HG03571 (cell line): ENCODE measurements at regions not wholly inside any gene's neighbourhood (a gene's known extent, or its start where the extent isn't known, plus 50 kb on each side); places are given as distances from the start of the nearest gene placed in this dataset.

ENCODE experiments used
- ATAC-seq: cut with Tn5 transposase; IDR thresholded peaks from one replicate; pipeline ENCODE4 v1.9.1; 2021; ENCODE audit not compliant: unreplicated experiment

DNA sequence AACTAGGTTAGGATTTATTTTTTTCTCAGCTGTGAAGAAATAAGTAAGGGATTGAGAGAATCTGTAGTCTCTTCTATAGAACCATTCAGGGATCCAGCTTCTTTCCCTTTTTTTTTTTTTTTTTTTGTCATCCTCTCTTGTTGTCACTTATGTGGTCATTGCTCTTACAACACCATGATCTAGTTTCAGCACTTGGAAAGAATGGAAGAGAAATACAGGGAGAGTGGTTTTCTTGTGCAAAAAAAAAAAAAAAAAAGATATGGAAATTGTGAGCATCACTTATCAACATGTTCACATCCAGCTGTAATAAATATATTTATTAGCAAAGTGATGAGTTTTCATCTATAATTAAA is 599.3 kb downstream of the SLC6A15 start:
- no peak for ATAC-seq

DNA sequence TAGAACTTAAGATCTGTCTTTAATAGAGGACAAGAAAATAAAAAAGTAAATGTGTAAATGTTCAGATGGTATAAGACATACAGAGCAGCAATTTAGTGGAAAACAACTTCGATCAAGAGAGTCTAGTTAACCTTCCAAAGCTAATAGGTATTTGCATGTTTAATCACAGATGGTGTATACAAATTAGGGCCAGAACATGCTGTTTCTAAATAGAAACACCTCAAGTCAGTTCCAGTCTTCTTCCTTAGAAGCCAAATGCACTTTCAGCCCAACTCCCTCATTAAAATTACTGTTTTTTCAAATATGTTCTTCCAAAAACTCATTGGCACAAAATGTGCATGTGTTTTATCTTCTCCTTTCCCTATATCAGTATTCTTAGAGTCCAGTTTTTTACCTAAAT is 604.4 kb downstream of the SLC6A15 start:
- ATAC-seq, result no peak

DNA sequence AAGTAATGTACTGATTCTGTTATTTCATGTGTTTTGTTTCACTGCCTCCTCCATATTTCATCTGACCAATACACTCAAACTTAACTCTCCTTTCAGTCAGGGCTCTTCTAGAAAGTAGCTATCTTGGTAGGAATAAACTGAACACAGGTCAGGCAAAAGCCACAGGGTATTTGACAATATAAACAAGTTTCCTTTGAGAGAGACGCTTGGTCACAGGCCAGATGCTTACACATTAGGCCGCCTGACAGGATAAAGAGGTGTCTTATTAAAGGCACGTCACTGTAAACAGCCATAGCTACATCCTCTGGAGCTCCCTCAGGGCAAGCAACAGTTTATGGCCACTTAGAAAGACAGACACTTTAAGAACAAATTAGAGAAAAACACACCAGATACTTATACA is 607.5 kb downstream of the SLC6A15 start:
- ATAC-seq, result no peak

DNA sequence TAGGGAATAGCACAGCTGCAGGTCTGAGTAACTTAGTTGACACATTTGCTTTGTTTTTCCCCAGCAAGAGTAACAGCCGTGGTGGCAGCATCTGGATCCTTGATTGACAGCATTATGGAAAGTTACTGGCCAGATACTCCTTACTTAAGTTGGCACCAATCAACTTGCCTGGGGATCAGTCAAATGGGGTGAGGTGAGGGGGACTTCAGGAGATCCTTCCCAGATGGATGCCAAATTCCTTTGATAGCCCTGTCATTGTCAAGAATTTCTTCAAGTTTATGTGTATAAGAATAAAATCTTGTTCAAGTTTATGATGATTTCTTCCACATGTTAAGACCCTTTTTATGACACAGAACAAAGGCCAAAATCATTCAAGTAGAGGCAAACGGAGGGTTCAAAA is 618.4 kb downstream of the SLC6A15 start:
- ATAC-seq, result no peak

DNA sequence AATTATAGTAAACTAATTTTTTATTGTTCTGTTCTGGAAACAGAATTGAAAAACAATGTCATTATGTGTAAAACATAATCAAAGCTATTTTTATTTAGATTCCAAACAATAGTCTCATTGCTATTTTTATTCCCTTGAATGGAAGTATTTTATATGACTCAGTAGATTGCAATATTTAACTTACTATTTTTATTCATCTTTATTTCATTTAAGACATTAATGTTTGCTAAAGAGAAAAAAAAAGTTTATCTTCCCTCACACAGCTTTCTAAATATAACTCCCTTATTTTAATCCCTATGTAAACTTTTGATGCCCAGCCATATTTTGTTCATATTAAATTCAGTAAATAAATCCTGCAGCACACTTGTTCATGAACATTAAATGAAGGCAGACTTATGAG is 622.4 kb downstream of the SLC6A15 start:
- no peak for ATAC-seq

DNA sequence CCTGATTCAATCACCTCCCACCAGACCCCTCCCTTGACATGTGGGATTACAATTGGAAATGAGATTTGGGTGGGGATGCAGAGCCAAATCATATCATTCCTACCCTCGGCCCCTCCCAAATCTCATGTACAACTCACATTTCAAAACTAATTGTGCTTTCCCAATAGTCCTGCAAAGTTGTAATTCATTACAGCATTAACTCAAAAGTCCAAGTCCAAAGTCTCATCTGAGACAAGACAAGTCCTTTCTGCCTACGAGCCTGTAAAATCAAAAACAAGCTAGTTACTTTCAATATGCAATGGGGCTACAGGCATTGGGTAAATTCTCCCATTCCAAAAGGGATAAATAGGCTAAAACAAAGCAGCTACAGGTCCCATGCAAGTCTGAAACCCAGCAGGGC is 634.6 kb downstream of the SLC6A15 start:
- ATAC-seq, result no peak

DNA sequence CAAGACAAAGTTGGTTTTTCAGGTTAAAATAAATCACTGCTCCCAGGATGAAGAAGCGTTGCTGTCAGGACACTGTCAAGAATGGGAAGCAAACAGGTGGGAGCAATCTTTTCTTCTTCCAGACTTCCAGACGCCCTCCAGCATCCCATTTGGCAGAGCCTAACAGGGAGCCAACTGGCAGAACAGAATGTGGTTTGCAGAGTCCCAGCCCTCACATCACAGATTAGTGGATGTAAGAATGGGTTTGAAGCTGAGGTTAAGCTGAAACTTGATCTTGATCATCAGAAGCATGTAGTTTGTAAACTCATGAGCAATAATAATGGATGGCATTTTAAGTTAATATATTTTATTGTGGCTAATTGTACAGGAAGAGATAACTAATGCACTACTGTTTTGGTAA is 636.4 kb downstream of the SLC6A15 start:
- no peak for ATAC-seq

DNA sequence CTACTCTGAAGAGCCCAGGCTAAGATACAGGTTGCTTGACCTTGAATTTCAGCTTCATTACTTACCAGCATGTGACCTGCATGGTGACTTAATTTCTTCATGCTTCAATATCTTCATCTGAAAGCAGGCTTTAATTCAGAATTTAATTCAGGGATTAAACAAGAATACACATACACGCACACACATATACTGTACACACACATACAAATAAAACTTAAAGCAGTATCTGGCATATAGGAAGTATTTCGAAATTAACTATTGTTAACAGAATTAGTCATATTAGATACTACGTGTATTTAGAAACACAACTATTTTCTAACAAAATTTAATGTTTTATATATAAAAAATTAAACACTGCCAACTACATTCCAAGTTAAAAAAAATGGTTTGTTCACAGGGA is 640.3 kb downstream of the SLC6A15 start:
- no peak for ATAC-seq

DNA sequence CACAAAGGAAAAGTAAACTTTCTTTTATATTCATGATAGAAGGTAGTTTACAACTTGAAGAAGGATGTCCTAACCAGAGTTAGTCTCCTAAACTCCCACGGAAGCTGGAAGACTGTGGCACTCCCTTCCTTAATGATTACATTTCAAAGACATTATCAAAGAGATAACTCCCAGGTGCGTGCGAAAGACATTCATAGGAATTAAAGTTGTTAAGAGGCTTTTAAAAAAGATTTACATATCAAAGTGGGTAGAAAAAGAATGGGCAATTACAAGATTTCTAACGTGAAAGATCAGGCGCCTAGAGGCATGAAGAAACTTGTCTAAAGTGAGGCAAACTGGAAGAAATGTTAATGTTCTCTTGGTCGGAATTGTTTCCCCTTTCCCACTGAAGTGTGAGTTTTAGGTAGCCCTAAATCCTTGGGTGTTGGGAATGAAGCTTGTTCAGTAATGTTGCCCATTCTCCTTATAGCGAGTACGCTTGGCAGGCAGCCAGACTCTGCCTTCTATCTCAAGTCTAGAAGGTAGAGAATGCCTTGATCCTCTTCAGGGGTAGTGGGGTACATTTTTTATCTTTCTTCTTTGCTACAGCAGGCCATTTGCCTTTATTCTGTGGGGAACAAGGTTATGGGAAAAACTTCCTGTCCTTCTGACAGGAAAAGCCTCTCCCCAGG is 642.0 kb downstream of the SLC6A15 start:
- no peak for ATAC-seq

DNA sequence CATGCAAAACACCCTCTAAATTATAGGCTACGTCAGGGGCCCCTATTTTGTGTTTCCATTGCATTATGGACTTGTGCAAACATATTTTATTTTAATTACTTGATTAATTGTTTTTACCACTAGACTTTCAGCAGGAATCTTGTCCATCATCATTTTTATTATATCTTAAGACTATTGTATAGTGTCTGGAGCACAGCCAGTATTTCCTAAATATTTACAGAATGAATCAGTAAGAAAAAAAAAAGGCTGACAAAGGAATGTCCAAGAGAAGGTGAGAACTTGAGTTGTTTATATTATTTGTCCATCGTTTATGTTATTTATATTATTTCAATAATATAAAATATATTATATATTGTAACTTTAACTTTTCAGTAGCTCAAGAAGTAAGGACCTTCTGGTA is 664.7 kb downstream of the SLC6A15 start:
- ATAC-seq, result no peak

DNA sequence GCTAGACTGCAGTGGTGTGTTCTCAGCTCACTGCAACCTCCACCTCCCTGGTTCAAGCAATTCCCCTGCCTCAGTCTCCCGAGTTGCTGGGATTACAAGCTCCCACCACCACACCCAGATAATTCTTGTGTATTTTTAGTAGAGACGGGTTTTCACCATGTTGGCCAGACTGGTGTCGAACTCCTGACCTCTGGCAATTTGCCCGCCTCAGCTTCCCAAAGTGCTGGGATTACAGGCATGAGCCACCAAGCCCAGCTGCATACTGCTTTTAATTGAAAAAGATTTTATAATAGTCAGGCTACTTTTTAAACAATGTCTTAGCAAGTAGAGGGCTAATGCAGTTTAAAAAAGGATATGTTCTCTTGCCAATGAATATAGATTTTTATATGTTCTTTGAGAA is 668.9 kb downstream of the SLC6A15 start:
- no peak for ATAC-seq

DNA sequence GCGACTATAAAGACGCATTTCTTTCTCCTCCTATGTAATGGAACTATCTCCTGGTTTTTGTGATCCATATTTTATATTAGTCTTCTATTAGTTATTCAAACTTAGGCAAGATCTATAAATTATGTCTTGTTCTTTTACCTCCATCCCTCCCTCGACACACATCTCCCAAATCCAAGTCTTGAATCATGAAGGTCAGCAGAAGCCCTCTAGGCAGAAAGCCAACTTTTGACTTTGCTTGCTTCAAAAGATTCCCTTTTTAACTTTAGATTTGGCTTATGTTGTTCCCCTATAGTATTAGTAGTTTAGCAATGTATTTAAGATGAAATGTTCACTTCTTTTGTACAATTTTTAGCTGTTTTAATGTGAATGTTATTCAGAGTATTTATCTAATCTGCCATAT is 689.8 kb downstream of the SLC6A15 start:
- ATAC-seq, result no peak

DNA sequence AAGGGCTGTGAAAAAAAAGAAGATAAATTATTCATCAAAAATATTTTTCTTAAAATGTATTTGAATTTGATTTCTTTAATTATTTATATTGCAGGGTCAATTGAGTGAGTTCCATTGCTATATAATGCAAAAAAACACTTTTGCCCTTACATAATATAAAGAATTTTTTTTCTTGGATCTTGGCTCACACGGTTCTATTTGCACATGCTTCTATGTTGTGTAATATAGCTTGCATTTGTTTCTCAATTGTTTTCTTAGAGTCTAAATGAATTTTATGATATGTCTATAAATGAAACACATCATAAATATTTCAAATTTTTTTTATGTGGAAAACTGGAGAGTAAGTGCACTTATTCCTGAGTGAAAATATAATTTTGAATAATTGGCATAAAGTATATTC is 694.2 kb downstream of the SLC6A15 start:
- no peak for ATAC-seq

DNA sequence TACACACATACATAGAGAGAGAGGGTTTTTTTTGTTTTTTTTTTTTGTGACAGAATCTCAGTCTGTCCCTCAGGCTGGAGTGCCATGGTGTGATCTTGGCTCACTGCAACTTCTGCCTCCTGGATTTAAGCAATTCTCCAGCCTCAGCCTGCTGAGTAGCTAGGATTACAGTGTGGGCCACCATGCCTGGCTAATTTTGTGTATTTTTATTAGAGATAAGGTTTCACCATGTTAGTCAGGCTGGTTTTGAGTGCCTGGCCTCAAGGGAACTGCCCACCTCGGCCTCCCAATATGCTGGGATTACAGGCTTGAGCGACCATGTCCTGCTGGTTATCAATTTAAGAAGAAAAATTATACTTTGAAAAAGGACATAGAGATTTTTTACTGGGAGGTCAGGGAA is 710.6 kb downstream of the SLC6A15 start:
- no peak for ATAC-seq

DNA sequence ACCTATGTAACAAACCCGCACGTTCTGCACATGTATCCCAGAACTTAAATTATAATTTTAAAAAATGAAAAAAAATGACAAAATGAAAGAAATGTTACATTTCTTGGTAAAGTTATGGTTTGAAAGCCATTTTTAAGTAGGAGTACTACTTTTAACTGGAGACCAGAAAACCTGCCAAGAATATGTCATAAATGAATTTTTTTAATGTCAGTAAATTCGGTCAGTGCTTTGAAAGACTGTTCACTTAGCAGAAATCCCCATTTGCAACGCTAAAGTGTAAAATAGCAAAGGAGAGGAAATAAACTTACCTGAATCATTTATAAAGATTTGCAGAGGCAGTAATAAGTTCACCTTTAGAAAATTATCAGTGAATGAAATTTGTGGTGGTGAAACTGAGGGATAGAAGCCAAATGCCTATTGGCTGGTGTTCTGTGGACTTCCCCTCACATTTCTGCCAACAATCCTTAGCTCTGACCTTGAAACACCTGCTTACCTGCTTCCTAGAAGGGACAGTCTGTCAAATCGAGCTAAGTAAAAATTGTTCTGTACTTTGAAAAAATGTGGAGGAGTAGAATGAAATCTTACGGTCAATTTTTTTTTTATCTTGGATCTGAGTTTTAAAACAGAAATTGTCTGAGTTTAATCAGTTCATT is 714.2 kb downstream of the SLC6A15 start:
- ATAC-seq, result no peak

DNA sequence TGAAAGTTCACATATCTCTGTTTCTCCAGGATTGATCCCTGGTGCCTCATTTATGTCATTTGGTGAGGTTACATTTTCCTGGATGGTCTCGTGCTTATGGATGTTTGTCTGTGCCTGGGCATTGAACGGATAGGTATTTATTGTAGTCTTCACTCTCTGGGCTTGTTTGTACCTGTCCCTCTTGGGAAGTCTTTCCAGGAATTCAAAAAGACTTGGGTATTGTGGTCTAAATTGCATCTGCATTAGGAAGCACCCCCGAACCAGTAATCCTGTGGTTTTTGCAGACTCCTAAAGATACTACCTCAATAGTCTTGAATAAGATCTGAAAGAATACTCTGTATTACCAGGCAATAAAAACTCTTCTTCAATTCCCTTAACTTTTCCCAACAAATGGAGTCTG is 720.8 kb downstream of the SLC6A15 start:
- no peak for ATAC-seq

DNA sequence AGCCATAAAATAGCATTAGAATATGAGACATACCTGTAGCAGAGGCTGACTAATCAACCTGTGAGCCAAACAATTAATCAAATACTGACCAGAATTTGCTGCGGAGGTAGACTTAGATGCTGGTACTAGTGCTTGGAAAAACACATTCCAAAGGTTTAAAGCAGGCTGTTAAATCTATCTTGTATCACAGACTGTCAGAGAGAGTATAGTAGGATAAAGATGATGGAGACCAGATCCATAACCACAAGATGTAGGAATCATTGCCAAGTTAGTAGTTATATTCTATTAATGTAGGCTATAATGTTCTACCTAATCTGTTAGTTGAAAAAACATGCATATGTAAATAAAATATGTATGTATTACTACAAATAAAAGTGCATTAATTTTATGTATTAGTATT is 726.2 kb downstream of the SLC6A15 start:
- ATAC-seq, result no peak

DNA sequence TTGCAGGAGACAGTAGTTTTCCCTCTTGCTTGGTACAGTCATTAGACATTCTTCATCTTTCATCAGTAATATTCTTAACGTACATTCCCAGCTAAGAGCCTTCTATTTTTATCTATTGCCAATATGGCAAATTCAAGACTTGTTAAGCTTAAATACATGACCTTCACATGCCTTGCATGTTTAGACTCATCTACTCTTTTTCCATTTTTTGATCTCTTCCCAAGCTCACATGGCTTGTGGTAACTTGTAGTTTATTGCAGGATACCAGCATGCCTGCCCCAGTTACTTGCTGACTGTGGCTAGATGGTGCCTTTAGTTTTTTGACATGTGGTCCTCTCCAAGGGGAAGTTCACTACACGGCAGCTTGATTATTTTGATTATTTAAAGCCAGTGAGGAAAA is 729.0 kb downstream of the SLC6A15 start:
- no peak for ATAC-seq

DNA sequence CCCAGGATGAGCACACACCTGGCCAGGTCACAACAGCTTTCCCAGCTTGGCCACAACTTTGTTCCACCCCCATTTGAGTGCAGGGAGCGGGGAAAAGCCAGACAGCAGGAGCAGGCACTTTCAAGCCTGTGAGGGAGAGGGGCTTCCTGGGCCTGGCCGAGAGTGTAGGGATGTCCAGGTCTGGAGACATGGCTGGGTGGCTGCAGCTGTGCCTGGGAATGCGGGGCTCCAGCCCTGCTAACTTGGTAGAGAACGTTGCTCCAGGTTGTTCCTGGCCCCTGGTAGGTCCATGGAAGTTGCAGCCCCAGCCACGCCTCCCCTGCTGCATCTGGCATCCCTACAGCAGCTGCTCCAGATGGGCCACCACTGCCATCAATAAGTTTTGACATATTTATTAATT is 738.5 kb downstream of the SLC6A15 start:
- ATAC-seq, result no peak

DNA sequence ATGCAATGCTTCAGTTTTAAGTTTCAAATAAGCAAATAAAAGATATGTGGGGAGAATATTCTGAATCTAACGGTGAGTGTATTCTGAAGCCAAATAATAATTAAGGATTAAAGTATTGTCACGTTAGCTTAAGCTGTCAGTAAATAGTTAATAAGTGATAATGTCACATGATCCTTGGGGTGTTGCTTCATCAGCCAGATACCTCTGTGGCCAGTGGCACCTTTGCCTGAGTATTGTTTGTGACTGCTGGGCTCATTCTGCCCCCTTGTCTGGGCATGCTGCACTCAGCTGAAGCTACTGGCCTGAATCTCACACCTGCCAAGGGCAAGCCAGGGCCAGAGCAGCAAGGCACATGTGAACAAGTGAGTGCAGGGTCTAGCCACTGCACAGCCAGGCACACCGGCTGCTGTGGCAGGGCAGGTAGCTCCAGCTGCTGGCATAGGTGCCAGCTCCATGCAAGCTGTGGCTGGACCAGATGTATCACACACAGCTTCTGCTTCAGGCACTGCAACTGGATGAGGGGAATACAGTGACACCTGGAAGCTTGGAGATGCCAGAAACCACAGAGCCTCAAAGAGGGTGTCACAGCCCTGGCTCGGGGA is 739.7 kb downstream of the SLC6A15 start:
- no peak for ATAC-seq

DNA sequence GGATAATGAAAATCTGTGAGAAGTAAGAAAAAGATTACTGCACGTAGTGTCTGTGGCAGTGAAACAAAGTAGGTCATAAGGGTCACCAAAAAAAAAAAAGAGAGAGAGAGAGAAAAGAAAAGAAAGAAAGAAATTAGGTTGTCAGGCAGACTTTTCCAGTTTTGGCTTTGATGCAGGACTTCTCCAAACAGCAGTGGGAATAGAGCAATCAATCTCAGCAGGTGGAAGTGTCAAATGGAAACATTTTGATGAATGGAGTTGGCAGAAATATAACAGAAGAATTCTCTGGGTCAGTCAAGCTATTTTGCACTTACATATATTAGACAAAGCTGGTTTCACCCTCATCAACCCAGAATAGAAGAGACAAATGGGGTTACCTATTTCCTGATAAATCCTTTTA is 745.8 kb downstream of the SLC6A15 start:
- no peak for ATAC-seq

DNA sequence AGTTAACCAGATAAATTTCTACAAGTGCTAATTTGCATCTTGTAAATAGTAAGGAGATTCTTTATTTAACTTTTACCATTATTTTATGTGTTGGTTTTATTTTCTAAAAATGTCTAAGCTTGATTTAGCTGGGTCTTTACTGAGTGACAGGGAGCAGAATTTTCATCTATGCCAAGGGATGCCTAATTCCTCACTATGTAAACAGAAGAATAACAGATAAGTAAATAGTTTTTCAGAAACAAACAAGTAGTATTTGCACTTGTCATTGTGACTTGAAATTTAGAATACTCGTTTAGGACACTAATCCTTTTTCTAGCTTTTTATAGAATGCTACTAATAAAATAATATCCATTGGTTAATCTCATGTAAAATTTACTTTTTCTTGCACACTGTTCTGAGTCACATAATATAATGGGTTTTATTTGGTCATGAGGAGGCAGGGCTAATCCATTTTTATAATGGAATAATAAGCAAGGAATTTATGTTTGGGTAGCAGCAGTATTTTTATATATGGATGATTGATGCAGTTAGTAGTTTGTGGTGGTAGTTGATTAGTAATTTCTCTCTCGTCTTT is 746.5 kb downstream of the SLC6A15 start:
- ATAC-seq, result no peak
